GM19035 (cell line): ENCODE measurements at regions not wholly inside any gene's neighbourhood (a gene's known extent, or its start where the extent isn't known, plus 50 kb on each side); places are given as distances from the start of the nearest gene placed in this dataset.

Source experiments
- ATAC-seq: cut with Tn5 transposase; IDR thresholded peaks from one replicate; pipeline ENCODE4 v1.9.1; 2021; ENCODE audit not compliant: unreplicated experiment

DNA sequence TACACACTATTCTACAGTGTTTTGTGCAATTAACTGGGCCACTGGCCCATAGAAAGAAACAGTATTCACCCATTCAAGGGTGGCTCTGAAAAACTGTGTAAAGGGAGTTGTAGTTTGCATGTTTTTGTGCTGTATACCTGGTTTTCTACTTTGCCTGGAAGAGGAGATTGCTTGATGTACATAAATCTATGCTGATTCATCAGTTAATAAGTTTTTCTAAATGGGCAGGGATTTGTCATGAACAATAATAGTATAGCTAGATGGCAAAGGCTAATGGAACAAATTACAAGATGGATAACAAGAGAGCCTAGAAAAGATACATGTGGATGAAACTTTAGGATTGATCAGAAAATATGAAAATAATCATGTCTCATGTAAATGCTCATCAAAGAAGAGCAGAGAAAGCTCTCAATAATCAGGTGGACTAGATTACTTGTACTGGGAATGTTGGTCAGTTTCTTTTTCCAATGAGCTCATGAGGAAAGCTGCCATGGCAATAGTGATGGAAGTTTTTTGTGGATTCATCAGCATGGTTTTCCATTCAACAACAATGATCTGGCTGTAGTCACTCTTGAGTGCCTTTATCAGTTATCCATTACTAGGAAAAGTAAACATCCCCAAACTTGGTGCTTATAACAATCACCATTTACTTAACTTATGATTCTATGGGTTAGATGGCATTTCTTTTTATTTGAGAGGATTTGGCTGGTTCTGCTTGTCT lies 602.8 kb downstream of the BRINP3 start:
- no peak for ATAC-seq

DNA sequence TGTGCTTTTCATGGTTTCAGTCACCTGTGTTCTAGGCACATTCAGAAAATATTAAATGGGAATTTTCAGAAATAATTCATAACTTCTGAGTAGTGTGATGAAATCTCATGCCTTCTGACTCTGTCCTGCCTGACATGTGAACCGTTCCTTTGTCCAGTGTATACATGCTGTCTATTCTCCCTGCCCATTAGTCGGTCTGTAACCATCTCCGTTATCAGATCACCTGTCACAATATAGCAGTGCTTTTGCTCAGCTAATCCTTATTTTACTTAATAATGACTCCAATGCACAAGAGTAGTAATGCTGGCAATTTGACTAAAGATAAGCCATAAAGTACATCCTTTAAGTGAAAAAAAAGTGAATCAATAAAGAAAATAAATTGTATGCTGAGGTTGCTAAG lies 597.5 kb downstream of the BRINP3 start:
- no peak for ATAC-seq

DNA sequence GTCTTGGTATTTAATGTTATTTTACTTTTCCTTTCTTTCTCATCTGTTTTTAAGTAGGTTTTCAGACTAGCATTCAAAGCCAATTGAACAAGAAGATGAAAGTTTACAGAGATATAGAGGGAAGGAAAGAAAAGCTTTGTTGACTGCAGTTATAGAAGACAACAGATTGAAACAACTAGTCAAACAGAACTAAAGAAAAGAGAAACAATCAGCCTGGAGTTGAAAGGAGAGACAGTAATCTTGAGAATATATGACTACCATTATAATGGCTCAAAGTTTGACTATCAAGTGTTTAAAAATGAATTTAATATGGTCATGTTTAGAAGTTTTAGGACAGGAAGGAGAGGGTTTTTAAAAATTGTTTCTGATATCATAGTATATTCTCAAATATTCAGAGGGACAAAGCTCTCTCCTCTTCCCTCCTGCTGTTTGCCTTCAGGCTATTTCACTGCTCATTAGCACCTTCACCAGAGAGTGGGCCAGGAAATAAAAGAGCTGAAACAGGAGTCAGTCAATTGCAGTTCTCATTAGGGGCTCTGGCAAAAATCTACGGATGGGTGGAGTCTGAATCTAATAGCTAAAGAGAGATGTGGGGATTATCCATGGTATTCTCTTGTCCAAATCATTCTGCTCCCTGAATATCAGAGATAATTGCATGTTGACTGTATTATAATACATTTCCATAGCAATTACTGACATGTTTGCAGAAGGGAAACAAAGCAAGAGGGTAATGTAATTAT lies 577.8 kb downstream of the BRINP3 start:
- no peak for ATAC-seq

DNA sequence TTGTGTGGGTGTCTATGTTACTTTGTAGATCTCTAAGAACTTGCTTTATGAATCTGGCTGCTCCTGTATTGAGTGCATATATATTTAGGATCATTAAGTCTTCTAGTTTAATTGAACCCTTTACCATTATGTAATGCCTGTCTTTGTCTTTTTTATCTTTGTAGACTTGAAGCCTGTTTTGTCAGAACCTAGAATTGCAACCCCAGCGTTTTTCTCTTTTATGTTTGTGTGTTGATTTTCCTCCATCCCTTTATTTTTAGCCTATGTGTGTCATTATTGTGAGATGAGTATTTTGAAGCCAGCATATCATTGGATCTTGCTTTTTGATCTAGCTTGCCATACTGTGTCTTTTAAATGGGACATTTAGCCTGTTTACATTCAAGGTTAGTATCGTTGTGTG lies 573.2 kb downstream of the BRINP3 start:
- no peak for ATAC-seq

DNA sequence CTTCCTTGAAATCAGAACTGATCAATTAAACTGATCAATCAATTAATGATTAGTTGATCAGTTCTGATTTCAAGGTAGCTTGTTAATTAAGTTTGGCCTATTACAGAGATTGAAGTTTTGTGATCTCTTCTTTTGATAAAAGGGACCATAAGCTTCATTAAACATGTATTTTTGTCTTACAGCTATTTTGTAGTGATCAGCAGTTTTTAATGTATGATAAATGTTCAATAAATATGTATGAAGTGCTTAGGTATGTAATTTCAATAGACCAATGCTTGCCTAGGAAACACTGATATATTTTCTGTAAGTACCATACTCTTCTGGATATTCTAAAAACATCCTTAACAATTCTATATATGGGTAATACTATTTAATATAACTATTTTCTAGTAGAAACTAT lies 569.6 kb downstream of the BRINP3 start:
- no peak for ATAC-seq

DNA sequence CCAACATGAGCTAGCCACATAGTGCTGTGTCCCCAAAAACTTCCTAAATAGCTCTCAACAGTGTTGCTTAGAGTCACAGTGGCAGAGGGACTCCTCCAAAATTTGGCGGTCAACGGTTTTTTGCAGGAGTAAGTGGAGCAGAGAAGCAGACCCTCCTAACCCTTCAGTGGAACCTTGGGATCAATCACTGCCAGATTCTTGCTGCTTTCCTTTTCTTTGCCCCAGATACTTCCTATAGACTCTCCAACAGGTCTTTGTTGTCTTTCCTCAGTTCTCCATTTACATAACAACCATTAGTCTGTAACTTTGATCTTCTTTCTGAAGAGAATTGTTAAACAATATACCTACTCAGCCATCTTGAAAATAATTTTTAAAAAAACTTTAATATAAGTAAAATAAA lies 556.1 kb downstream of the BRINP3 start:
- ATAC-seq: no peak

DNA sequence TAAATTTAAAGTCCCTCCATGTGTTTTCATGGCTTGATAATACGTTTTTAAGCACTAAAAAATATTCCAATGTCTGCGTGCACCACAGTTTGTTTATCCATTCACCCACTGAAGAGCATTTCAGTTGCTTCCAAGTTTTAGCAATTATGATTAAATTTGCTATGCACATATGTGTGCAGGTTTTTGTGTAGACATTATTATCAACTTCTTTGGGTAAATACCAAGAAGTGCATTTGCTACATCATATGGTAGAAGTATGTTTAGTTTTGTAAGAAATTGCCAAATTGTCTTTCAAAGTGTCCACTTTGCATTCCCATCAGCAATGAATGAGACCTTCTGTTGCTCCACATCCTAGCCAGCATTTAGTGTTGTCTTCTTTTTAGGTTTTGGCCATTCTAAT lies 550.0 kb downstream of the BRINP3 start:
- ATAC-seq: no peak

DNA sequence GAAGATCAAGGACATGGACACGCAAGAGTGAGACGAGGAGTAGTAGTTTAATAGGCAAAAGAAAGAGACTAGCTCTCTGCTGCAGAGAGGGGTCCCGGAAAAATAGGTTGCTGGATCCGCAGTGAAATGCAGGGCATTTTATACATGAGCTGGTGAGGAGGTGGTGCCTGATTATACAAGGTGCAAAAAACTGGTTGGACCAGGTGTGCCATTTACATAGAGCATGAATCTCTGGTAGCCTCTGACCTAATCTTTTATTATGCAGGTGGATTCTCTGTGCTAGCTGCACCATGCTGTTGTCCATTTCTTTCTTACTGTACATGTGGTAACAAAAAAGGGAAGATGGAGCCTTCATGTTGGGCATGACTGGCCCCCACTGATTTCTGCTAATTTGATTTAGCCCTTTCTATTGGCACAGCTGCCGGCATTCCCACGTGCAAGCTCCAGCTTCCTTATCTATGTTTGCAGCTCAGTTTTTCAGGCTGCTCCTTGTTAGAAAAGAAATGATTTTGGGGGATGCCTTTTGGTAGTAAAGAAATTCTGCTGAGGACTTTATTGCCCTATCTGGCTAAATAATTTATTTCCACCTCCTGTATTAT lies 548.1 kb downstream of the BRINP3 start:
- no peak for ATAC-seq

DNA sequence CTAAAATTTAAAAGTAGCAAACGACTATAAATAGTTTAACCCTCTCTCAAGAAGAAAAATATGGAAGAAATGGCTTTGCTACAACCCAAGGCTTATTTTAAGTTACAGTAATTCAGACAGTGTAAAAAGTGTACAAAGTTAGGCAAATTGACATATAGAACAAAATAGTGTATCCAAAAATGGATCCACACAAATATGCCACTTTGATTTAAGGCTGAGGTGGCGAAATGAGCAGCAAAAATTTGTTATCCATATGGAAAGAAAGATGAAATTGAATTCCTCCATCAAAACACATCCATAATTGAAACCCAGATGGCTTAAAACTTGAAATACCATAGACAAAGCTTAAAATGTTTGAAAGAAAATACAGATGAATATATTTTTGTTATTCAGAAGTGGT lies 540.8 kb downstream of the BRINP3 start:
- no peak for ATAC-seq

DNA sequence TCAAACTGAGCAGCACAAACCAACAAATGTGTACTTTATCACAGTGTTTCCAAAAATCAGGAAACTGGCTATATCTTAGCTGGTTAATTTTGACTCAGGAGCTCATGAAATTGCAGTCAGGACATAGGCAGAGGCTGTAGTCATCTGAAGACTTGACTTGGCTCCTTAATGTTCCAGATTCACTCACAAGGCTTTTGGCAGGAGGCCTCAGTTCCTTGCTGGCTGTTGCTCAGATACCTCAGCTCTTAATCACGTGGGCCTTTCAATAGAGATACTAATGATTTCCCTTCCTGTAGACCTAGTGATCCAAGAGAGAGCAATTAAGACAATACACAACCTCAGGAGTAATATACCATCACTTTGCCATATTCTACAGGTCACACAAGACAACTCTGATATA lies 537.7 kb downstream of the BRINP3 start:
- ATAC-seq: no peak

DNA sequence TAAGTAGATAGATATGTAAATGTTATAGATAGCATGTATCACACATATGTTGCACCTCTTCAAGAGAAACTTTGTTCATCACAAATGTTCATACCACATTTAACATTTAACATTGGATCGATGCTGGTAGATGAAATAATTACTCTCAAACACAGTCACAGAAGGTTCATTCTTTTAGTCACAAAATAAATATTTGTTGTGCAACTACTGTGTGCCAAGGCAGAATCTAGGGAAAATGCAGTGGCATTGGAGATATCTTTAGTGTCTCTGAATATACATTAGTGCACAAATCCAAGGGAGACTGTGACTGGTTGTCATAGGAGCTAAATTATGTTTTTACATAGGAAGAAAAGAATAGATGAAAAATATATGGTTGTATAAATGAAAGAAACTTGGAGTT lies 535.7 kb downstream of the BRINP3 start:
- no peak for ATAC-seq

DNA sequence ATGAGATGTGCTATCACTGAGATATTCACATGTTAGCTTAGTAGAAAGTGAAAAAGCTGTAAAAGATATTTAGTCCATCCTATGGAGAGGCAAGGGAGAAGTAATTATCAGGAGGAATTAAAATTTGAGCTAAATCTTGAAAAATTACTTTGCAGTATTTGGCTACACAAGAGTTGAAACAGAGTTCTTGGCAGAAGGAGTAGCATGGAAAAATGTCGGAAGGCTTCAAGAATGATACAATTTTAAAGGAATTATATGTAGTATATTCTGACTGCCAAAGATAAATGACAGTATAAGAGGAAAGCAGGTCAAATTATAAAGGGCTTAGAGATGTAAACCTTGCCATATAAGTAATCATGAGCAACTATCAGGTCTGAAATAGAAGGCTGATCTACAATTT lies 518.9 kb downstream of the BRINP3 start:
- no peak for ATAC-seq

DNA sequence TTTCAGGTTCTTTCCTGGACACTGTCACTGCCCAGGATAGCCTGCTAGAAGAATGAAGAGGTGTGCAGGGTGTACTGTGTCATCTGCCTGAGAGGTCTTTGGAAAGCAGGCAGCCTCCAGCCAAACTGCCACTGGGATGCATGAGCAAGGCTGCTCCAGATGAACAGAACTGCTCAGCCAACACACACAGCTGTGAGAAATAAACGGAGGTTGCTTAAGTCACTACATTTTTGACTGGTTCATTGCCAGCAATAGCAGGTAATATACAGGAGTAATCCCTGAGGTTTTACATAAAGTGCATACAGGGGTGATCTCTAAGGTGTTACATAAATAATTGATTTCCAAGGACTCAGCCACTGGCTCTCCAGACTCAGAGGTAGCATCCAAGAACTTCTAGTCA lies 516.9 kb downstream of the BRINP3 start:
- no peak for ATAC-seq

DNA sequence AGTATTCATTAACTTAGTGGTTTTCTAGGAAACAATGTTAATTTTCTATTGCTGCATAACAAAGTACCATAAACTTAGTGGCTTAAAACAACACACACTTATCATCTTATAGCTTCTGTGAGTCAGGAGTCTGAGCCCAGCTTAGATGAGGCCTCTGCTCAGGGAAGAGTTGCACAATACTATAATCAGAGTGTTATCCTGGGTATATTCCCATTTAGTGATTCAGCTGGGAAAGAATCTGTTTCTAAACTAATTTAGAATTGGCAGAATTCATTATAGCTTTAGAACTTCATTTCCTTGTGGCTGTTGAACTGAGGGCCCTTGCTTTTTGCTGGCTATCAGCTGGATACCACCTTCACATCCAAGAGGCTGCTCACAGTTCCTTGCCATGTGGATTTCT lies 515.5 kb downstream of the BRINP3 start:
- ATAC-seq: no peak

DNA sequence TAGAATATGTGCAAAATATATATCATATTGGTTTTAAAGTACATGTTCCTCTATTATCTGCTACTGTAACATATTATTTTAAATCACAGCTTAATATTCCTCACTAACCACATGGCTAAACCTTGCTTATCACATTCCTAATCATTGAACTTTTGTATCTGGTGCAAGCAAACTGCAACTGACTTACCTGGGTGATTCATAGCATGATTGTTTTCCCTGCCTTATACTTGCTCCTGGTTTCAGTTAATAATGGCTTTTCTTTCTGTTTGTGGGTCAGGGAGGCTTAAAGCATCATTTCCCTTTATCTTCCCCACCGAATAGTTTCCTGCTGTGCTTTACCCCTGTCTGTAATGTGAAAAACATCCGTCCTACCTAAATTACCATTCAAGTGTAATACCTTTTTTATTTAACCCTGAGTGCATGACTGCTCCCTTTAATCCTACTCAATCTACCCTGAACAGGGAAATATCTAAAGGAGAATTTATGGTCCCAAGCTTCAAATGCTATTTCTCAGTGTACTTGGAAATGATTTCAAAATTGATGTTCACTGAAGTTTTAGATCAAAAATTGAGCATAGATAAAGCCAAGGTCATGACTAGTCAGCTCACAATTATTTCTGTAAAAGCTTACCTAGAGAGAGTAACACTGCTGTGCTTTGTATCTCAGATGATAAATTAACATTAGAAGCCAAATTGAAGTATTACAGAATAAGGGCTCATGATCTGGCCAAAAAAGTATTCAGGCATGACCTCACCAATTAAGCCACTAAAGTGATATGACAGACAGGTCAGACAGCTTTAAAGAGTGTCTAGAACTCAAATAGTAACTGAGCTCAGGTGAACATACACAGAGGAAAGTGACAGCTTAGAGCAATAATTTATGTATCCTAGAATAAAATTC lies 507.1 kb downstream of the BRINP3 start:
- no peak for ATAC-seq

DNA sequence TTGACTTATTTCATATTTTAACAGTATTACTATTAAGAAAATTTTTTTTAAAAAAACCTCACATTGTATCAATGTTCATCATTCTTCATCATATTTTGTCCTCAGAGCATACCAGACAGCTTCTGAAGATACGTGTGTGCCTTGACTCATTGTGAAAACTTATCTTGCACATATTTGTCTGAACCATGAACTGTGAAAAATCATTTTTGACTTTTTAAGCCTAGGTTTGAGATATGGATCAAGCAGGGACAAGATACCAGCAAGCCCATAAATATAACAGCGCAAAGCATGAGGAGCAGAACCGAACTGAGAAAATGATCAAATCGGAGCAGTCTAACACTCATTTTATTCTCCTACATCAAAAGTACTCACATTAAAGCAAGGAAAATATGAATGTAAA lies 506.0 kb downstream of the BRINP3 start:
- ATAC-seq: no peak

DNA sequence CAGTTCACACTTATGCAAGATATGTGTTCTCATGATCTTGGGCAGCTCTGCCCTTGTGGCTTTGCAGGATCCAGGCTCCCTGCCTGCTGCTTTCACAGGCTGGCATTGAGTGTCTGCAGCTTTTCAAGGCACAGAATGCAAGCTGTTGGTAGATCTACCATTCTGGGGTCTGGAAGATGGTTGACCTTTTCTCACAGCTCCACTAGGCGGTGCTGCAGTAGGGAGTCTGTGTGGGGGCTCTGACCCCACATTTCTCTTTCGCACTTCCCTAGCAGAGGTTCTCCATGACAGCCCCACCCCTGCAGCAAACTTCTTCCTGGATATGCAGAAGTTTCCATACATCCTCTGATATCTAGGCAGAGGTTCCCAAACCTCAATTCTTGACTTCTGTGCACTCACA lies 500.5 kb downstream of the BRINP3 start:
- ATAC-seq: no peak

DNA sequence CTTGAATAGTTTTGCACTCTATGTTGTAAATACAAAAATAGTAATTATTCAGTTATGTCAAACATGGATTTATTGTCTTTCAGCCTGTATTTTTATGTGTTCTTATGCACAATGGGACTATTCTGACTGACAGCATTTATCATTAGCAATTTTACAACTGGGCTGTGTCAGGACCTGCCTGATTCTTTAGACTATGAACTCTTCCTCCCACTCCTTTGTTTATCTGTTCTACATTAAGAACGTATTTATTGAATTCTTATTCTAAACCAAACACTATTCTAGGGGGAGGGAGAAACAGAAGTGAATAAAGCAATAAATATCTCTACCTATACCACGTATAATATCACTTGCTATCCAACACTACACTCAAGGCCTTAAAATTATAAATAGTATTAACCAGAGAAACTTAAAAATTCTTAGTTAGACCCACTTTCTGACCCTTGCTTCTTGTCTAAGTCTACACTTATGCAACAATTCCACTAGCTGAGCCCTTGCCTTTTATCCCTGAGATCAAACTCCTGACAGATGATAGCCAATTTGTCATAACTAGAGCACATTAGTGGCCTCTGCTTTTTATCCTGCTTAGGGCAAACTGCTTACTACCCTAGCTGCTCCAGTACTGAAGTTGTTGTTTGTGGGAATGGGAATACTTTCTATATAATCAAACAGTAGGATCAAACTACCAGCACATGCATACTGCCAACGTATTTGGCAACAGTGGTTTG lies 494.3 kb downstream of the BRINP3 start:
- ATAC-seq: no peak

DNA sequence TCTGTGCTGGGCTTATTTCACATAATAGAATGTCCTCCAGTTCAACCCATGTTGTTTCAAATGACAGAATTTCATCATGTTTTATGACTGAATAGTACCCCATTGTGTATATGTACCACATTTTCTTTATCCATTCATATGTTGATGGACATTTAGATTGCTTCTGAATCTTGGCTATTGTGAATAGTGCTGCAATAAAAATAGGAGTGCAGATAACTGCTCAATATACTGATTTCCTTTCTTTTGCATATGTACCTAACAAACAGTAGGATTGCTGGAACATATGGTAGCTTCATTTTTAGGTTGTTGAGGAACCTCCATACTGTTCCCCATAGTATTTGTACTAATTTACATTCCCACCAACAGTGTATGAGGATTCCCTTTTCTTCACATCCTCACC lies 491.1 kb downstream of the BRINP3 start:
- ATAC-seq: no peak

DNA sequence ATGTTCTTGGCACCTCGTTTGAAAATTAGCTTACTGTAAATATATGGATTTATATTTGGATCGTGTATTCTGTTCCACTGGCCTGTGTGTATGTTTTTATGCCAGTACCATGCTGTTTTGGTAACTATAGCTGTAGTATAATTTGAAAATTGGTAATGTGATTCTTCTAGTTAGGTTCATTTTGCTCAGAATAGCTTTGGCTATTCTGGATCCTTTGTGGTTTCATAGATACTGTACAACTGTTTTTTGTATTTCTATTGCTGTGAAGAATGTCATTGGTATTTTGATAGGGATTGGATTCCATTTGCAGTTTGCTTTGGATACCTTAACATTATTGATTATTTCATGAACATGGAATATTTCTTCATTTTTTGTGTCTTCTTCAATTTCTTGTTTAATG lies 490.2 kb downstream of the BRINP3 start:
- ATAC-seq: no peak

DNA sequence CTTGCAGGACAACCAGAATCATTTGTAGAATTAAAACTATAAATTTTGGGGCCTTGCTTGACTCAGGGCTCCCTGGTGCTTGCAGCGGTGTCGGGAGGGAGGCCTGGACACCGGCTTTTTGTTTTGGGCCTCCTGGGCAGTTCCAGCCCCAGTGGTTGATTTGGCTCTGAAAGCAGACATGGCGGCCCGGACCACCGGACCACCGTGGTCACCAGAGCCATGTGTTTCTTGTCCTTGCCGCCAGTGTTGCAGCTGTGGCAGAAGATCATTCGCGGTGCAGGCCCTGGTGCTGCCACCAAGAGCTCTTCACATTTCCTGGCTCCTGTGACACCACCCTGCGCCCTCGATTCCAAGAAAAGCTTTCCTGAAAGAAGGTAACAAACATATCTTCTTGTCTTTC lies 484.8 kb downstream of the BRINP3 start:
- ATAC-seq: no peak
